GM23338 (cell line): ENCODE measurements at regions not wholly inside any gene's neighbourhood (a gene's known extent, or its start where the extent isn't known, plus 50 kb on each side); places are given as distances from the start of the nearest gene placed in this dataset.

Experiments
- ATAC-seq: fragments of 200-7000 bp; cut with Tn5 transposase; 3 replicates; pipeline ENCODE4 v1.9.1; 2020
- DNase-seq: peaks from one replicate; pipeline ENCODE4 v3.0.0-alpha.2; 2015; ENCODE audit warnings: low spot score
- H2AFZ ChIP-seq: fragments of 200-600 bp; sonication (generic); 2 replicates; pipeline ENCODE4 v1.8.0; 2016; ENCODE audit warnings: antibody characterized with exemption, mild to moderate bottlenecking, moderate library complexity
- H3F3A ChIP-seq: fragments of 200-600 bp; sonication (generic); replicated peaks from 2 replicates; pipeline ENCODE4 v1.8.0; 2017; ENCODE audit warnings: antibody characterized with exemption, mixed run types, low read depth
- H3K27ac ChIP-seq: fragments of 200-600 bp; sonication (generic); 2 replicates; pipeline ENCODE4 v1.6.1; 2016; ENCODE audit warnings: low read depth
- H3K27me3 ChIP-seq: fragments of 200-600 bp; sonication (generic); 2 replicates; pipeline ENCODE4 v1.8.0; 2016; ENCODE audit warnings: mild to moderate bottlenecking, mixed run types, moderate library complexity; ENCODE audit not compliant: insufficient read depth
- H3K36me3 ChIP-seq: fragments of 200-600 bp; sonication (generic); 2 replicates; pipeline ENCODE4 v1.8.0; 2016; ENCODE audit warnings: mild to moderate bottlenecking; ENCODE audit not compliant: insufficient read depth
- H3K4me1 ChIP-seq: fragments of 200-600 bp; sonication (generic); 2 replicates; pipeline ENCODE4 v1.8.0; 2016; ENCODE audit warnings: mild to moderate bottlenecking, moderate library complexity; ENCODE audit not compliant: insufficient read depth
- H3K4me2 ChIP-seq: fragments of 200-600 bp; sonication (generic); 2 replicates; pipeline ENCODE4 v1.7.1; 2017; ENCODE audit warnings: mixed run types
- H3K4me3 ChIP-seq: fragments of 200-600 bp; sonication (generic); 2 replicates; pipeline ENCODE4 v1.6.1; 2016; ENCODE audit warnings: mixed run types
- H3K79me2 ChIP-seq: fragments of 200-600 bp; sonication (generic); replicated peaks from 2 replicates; pipeline ENCODE4 v1.8.0; 2017; ENCODE audit warnings: mild to moderate bottlenecking; ENCODE audit not compliant: insufficient read depth
- H3K9me2 ChIP-seq: fragments of 200-600 bp; sonication (generic); 2 replicates; pipeline ENCODE4 v1.8.0; 2017; ENCODE audit not compliant: insufficient read depth
- H4K20me1 ChIP-seq: fragments of 200-600 bp; sonication (generic); replicated peaks from 2 replicates; pipeline ENCODE4 v1.8.0; 2017; ENCODE audit warnings: mild to moderate bottlenecking; ENCODE audit not compliant: insufficient read depth
- H3K27ac Mint-ChIP-seq: 2 replicates; pipeline ENCODE4 v1.8.0; 2020; ENCODE audit warnings: inconsistent platforms, mild to moderate bottlenecking, moderate library complexity, mixed read lengths
- H3K27me3 Mint-ChIP-seq: 3 replicates; pipeline ENCODE4 v1.8.0; 2022; ENCODE audit warnings: low read depth, mild to moderate bottlenecking, moderate library complexity, mixed read lengths, inconsistent platforms; ENCODE audit not compliant: insufficient read depth, poor library complexity
- H3K36me3 Mint-ChIP-seq: 3 replicates; pipeline ENCODE4 v1.8.0; 2021; ENCODE audit warnings: low read depth, mild to moderate bottlenecking, inconsistent platforms, moderate library complexity, mixed read lengths
- H3K4me1 Mint-ChIP-seq: 3 replicates; pipeline ENCODE4 v1.8.0; 2020; ENCODE audit warnings: mild to moderate bottlenecking, inconsistent platforms, mixed read lengths
- H3K4me3 Mint-ChIP-seq: 3 replicates; pipeline ENCODE4 v1.8.0; 2021; ENCODE audit warnings: moderate library complexity, mild to moderate bottlenecking, inconsistent platforms, mixed read lengths
- H3K9me3 Mint-ChIP-seq: 3 replicates; pipeline ENCODE4 v1.8.0; 2020; ENCODE audit warnings: moderate library complexity, mild to moderate bottlenecking, inconsistent platforms, mixed read lengths
- CREB1 ChIP-seq: fragments of 250-450 bp; sonication (Bioruptor Pico); IDR thresholded peaks from 2 replicates; pipeline ENCODE4 v1.5.0; 2020; ENCODE audit warnings: low read depth, mild to moderate bottlenecking, moderate library complexity
- CTCF ChIP-seq, 2 experiments: fragments of 200-600 bp in 1 of 2; sonication (generic) in 1 of 2; conservative IDR thresholded peaks; 2 replicates each; pipeline versions ENCODE4 v1.5.1 to v1.6.1; 2016 to 2017; ENCODE audit warnings: antibody characterized with exemption in 2 of 2, low read depth in 2 of 2, mild to moderate bottlenecking in 2 of 2, moderate library complexity in 1 of 2
- ETS1 ChIP-seq: IDR thresholded peaks from 2 replicates; pipeline ENCODE4 v1.6.1; 2016; ENCODE audit warnings: antibody characterized with exemption
- EZH2 ChIP-seq: fragments of 200-600 bp; sonication (generic); IDR thresholded peaks from one replicate; pipeline ENCODE4 v1.8.0; 2017; ENCODE audit warnings: antibody characterized with exemption, mild to moderate bottlenecking, low read depth; ENCODE audit not compliant: unreplicated experiment
- EZH2phosphoT487 ChIP-seq: fragments of 200-600 bp; sonication (generic); IDR thresholded peaks from one replicate; pipeline ENCODE4 v1.8.1; 2018; ENCODE audit warnings: antibody characterized with exemption; ENCODE audit not compliant: unreplicated experiment
- JUNB ChIP-seq: IDR thresholded peaks from one replicate; pipeline ENCODE4 v1.6.1; 2016; ENCODE audit warnings: antibody characterized with exemption; ENCODE audit not compliant: unreplicated experiment
- NANOG ChIP-seq: IDR thresholded peaks from 2 replicates; pipeline ENCODE4 v1.6.1; 2016; ENCODE audit warnings: antibody characterized with exemption, borderline replicate concordance
- POLR2AphosphoS5 ChIP-seq: IDR thresholded peaks from 2 replicates; pipeline ENCODE4 v1.6.1; 2016; ENCODE audit warnings: antibody characterized with exemption, low read depth
- REST ChIP-seq: IDR thresholded peaks from one replicate; pipeline ENCODE4 v1.6.1; 2018; ENCODE audit warnings: antibody characterized with exemption; ENCODE audit not compliant: unreplicated experiment
- STAT1 ChIP-seq: IDR thresholded peaks from one replicate; pipeline ENCODE4 v1.6.1; 2016; ENCODE audit warnings: antibody characterized with exemption; ENCODE audit not compliant: unreplicated experiment
- ZNF114 ChIP-seq: fragments of 250-450 bp; sonication (Bioruptor Pico); IDR thresholded peaks from 2 replicates; pipeline ENCODE4 v1.5.0; 2020; ENCODE audit warnings: mild to moderate bottlenecking, moderate library complexity
- ZNF331 ChIP-seq: fragments of 250-450 bp; sonication (Bioruptor Pico); IDR thresholded peaks from 2 replicates; pipeline ENCODE4 v1.5.0; 2020; ENCODE audit warnings: low read depth, mild to moderate bottlenecking, moderate library complexity
- TF ChIP-seq, protein P1 (sequence below): fragments of 250-450 bp; sonication (Bioruptor Pico); IDR thresholded peaks from 2 replicates; pipeline ENCODE4 v1.5.0; 2020; ENCODE audit warnings: mild to moderate bottlenecking, moderate library complexity

GRCh38 chr18:77373730-77374445 is 124.2 kb downstream of the GALR1 start:
- DNase-seq (no peak), ATAC-seq (no peak)
- Histone ChIP-seq H3K4me3 (no peak overlapping the region), H3F3A (no peaks in the 10 kb centered on the region), H3K27me3 (no peaks in the 10 kb centered on the region), H3K4me1 (peaks cover 6% of the 10 kb centered on the region; the same call in 1 of the 2 replicates), H2AFZ (peak overlapping the region; percentile 26; the same call in 1 of the 2 replicates), H3K79me2 (no peaks in the 10 kb centered on the region), H3K27ac (no peak overlapping the region), H3K36me3 (no peaks in the 10 kb centered on the region; the same call in 1 of the 2 replicates), H3K4me2 (no peak overlapping the region), H4K20me1 (no peaks in the 10 kb centered on the region), H3K9me2 (0 out of 2 replicates have a peak, but pooled peaks cover 1% of the 10 kb centered on the region)
- peaks cover 14% of the 10 kb centered on the region for H3K4me1 Mint-ChIP-seq
- peaks cover 3% of the 10 kb centered on the region for H3K27me3 Mint-ChIP-seq
- TF ChIP-seq ETS1, result no peak
- no peak for TF ChIP-seq CREB1 (CRISPR knock-in tag)
- no peak for TF ChIP-seq POLR2AphosphoS5
- TF ChIP-seq STAT1, result no peak
- TF ChIP-seq REST, result no peak
- TF ChIP-seq NANOG, result no peak
- TF ChIP-seq JUNB, result no peak
- no peak for TF ChIP-seq ZNF331 (CRISPR knock-in tag)
- TF ChIP-seq EZH2phosphoT487, result no peak
- TF ChIP-seq, protein P1, sequence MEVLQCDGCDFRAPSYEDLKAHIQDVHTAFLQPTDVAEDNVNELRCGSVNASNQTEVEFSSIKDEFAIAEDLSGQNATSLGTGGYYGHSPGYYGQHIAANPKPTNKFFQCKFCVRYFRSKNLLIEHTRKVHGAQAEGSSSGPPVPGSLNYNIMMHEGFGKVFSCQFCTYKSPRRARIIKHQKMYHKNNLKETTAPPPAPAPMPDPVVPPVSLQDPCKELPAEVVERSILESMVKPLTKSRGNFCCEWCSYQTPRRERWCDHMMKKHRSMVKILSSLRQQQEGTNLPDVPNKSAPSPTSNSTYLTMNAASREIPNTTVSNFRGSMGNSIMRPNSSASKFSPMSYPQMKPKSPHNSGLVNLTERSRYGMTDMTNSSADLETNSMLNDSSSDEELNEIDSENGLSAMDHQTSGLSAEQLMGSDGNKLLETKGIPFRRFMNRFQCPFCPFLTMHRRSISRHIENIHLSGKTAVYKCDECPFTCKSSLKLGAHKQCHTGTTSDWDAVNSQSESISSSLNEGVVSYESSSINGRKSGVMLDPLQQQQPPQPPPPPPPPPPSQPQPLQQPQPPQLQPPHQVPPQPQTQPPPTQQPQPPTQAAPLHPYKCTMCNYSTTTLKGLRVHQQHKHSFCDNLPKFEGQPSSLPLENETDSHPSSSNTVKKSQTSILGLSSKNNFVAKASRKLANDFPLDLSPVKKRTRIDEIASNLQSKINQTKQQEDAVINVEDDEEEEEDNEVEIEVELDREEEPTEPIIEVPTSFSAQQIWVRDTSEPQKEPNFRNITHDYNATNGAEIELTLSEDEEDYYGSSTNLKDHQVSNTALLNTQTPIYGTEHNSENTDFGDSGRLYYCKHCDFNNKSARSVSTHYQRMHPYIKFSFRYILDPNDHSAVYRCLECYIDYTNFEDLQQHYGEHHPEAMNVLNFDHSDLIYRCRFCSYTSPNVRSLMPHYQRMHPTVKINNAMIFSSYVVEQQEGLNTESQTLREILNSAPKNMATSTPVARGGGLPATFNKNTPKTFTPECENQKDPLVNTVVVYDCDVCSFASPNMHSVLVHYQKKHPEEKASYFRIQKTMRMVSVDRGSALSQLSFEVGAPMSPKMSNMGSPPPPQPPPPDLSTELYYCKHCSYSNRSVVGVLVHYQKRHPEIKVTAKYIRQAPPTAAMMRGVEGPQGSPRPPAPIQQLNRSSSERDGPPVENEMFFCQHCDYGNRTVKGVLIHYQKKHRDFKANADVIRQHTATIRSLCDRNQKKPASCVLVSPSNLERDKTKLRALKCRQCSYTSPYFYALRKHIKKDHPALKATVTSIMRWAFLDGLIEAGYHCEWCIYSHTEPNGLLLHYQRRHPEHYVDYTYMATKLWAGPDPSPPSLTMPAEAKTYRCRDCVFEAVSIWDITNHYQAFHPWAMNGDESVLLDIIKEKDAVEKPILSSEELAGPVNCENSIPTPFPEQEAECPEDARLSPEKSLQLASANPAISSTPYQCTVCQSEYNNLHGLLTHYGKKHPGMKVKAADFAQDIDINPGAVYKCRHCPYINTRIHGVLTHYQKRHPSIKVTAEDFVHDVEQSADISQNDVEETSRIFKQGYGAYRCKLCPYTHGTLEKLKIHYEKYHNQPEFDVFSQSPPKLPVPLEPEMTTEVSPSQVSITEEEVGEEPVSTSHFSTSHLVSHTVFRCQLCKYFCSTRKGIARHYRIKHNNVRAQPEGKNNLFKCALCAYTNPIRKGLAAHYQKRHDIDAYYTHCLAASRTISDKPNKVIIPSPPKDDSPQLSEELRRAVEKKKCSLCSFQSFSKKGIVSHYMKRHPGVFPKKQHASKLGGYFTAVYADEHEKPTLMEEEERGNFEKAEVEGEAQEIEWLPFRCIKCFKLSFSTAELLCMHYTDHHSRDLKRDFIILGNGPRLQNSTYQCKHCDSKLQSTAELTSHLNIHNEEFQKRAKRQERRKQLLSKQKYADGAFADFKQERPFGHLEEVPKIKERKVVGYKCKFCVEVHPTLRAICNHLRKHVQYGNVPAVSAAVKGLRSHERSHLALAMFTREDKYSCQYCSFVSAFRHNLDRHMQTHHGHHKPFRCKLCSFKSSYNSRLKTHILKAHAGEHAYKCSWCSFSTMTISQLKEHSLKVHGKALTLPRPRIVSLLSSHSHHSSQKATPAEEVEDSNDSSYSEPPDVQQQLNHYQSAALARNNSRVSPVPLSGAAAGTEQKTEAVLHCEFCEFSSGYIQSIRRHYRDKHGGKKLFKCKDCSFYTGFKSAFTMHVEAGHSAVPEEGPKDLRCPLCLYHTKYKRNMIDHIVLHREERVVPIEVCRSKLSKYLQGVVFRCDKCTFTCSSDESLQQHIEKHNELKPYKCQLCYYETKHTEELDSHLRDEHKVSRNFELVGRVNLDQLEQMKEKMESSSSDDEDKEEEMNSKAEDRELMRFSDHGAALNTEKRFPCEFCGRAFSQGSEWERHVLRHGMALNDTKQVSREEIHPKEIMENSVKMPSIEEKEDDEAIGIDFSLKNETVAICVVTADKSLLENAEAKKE (CRISPR knock-in tag), result no peak
- no peak for TF ChIP-seq CTCF (conservative IDR thresholded peaks at IDR 0.05; ENCODE audit: low read depth in 2 of 2)
- no peak for TF ChIP-seq EZH2
- TF ChIP-seq ZNF114 (CRISPR knock-in tag), result no peak
- H3K9me3 Mint-ChIP-seq, result peaks cover 19% of the 10 kb centered on the region
- H3K36me3 Mint-ChIP-seq, result peaks cover 15% of the 10 kb centered on the region
- no peak overlapping the region for H3K4me3 Mint-ChIP-seq
- no peak overlapping the region for H3K27ac Mint-ChIP-seq
